ENCODE measurements at regions not wholly inside any gene's neighbourhood (a gene's known extent, or its start where the extent isn't known, plus 50 kb on each side); places are given as distances from the start of the nearest gene placed in this dataset.

DNA sequence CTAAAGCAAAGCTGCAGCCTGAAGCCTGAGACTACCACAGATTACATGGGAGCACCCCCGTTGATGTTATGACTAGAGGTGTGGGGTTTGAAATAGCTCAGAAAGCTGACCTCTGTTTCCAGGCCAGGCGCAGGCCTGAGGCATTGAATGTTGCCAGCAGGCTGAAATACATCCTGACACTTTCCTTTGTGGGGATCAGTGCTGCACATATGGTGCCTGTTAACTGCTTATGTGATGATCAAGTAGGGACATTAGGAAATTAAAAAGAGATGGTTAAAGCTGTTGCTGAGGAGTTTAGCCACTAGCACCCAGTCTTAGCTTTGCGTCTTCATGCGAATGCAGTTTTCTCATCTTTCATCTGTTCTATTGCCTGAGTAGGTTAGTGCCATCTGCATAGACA, 83.2 kb downstream of the CCNA1 start:
- Histone ChIP-seq H3K4me1 (no peaks in the 10 kb centered on the region), H3K9me3 (no peaks in the 10 kb centered on the region)
- DNase-seq, result no peak

DNA sequence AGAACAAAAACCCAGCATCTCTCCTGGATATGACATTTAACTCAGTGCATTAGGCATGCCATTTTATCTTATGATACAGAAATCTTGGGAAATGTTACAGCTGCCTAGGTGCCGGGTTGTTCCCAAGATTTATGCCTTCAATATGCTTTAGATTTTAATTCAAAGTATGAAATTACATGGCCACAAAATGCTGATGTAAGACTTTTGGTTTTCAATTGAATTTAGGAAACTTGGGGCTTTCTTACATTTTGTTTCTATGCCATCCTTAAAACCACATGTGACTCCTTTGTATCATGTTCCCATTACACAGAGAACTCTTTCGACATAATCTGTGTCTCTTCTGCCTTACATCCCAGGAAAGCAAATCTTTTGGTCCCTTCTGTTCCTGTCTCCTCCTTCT, 83.9 kb downstream of the CCNA1 start:
- Histone ChIP-seq H3K9me3 (no peaks in the 10 kb centered on the region), H3K4me1 (no peaks in the 10 kb centered on the region), H3K4me3 (no peak overlapping the region), H3K36me3 (no peaks in the 10 kb centered on the region), H3K27me3 (peaks cover 0 to 3% (median 0%) of the 10 kb centered on the region in 7 donors), H3K27ac (no peak overlapping the region)
- TF ChIP-seq, protein P1, sequence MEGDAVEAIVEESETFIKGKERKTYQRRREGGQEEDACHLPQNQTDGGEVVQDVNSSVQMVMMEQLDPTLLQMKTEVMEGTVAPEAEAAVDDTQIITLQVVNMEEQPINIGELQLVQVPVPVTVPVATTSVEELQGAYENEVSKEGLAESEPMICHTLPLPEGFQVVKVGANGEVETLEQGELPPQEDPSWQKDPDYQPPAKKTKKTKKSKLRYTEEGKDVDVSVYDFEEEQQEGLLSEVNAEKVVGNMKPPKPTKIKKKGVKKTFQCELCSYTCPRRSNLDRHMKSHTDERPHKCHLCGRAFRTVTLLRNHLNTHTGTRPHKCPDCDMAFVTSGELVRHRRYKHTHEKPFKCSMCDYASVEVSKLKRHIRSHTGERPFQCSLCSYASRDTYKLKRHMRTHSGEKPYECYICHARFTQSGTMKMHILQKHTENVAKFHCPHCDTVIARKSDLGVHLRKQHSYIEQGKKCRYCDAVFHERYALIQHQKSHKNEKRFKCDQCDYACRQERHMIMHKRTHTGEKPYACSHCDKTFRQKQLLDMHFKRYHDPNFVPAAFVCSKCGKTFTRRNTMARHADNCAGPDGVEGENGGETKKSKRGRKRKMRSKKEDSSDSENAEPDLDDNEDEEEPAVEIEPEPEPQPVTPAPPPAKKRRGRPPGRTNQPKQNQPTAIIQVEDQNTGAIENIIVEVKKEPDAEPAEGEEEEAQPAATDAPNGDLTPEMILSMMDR (IDR thresholded peaks at IDR 0.05), result no peak
- 70 to 72% methylated on average over 2 of the region's 2 CpGs for WGBS, 2 donors
- intact Hi-C loops (cut with DNase I), result no loop called here
- DNase-seq, result no peak
- ATAC-seq, result no peak

More for the DNA sequence above, 83.2 kb downstream of the CCNA1 start:
- peaks cover 0 to 3% (median 0%) of the 10 kb centered on the region in 7 donors for H3K27me3 ChIP-seq
- TF ChIP-seq, protein P1 (IDR thresholded peaks at IDR 0.05), result no peak
- WGBS, 2 donors, result 92 to 93% methylated on average over 4 of the region's 4 CpGs
- intact Hi-C loops (cut with DNase I), result no loop called here
- H3K4me3 ChIP-seq, result no peak overlapping the region
- no peak overlapping the region for H3K27ac ChIP-seq
- no peak for ATAC-seq
- H3K36me3 ChIP-seq, result no peaks in the 10 kb centered on the region

DNA sequence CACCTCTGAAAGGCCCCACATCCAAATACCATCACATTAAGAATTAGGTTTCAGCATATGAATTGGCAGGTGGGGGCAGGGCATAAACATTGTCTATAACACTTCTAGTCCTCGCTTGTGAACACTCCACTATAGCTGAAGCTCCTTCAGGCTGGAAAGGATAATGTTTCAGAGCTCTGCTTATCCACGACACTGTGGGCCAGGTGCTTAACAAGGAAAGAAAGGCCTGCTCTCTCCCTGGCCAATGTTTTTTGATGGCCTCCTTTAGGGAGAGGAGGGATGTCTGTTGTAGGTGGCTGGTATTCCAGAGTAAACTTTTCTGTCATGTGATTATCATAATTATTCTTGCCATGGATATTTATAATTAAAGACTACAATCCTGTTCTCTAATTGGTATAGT, 86.4 kb downstream of the CCNA1 start:
- Histone ChIP-seq H3K27ac (no peak overlapping the region), H3K9me3 (peaks cover 0 to 5% (median 0%) of the 10 kb centered on the region in 11 donors), H3K4me3 (no peak overlapping the region), H3K27me3 (peaks cover 0 to 3% (median 0%) of the 10 kb centered on the region in 7 donors), H3K4me1 (no peaks in the 10 kb centered on the region), H3K36me3 (no peaks in the 10 kb centered on the region)
- TF ChIP-seq, protein P1 (IDR thresholded peaks at IDR 0.05), result no peak
- intact Hi-C loops (cut with DNase I), result no loop called here
- DNase-seq (no peak), ATAC-seq (no peak)
- WGBS, 2 donors, result 81 to 89% methylated on average over 2 of the region's 2 CpGs

DNA sequence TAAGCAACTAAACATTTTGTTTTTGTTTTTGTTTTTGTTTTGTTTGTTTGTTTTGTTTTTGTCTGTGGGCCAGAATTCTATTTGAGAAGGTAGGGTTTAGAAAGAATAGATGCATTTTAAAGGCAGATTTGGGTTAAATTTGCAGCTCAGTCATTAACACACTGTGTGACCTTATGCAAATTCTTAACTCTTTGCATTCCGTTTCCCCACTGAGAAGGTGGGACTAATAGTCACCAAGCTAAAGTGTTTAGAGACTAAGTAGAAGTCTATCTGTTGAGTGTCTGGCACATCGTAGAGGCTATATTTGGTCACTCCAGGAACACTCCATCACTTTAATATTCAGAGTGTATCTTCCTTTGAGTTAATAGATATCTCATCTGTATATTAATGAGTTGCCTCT, 87.1 kb downstream of the CCNA1 start:
- Histone ChIP-seq H3K9me3 (peaks cover 0 to 5% (median 0%) of the 10 kb centered on the region in 11 donors), H3K36me3 (no peaks in the 10 kb centered on the region), H3K27ac (no peak overlapping the region), H3K4me3 (no peak overlapping the region), H3K27me3 (peaks cover 0 to 3% (median 0%) of the 10 kb centered on the region in 7 donors), H3K4me1 (no peaks in the 10 kb centered on the region)
- 52 to 55% methylated on average over 2 of the region's 2 CpGs for WGBS, 2 donors
- intact Hi-C loops (cut with DNase I), result no loop called here
- ATAC-seq (no peak), DNase-seq (no peak)
- TF ChIP-seq, protein P1 (IDR thresholded peaks at IDR 0.05), result no peak

All from heart right ventricle (tissue), 16 donors.